ENCODE measurements at regions not wholly inside any gene's neighbourhood (a gene's known extent, or its start where the extent isn't known, plus 50 kb on each side); places are given as distances from the start of the nearest gene placed in this dataset.

- Histone ChIP-seq H3K4me1 (ENCODE audit: control insufficient read depth, insufficient read depth, low read length) (no peaks in the 10 kb centered on the region), H3K4me3 (ENCODE audit: low read length) (no peak overlapping the region), H3K36me3 (ENCODE audit: insufficient read depth, low read length) (no peaks in the 10 kb centered on the region), H3K4me2 (ENCODE audit: low read length) (no peak overlapping the region), H3K27me3 (ENCODE audit: control insufficient read depth, insufficient read depth, low read length) (peaks cover 3% of the 10 kb centered on the region), H3K9me3 (replicated peaks; ENCODE audit: low read length) (no peaks in the 10 kb centered on the region), H3K9ac (ENCODE audit: low read depth, low read length) (no peak overlapping the region)
These were observed 312.4 kb upstream of the FANCL start for GRCh38 chr2:58553522-58553921.

GRCh38 chr2:58545300-58546280 lies 304.5 kb upstream of the FANCL start:
- Histone ChIP-seq H3K9me3 (replicated peaks; ENCODE audit: low read length) (no peaks in the 10 kb centered on the region), H3K4me3 (ENCODE audit: low read length) (no peak overlapping the region), H3K4me1 (ENCODE audit: control insufficient read depth, insufficient read depth, low read length) (no peaks in the 10 kb centered on the region), H3K27me3 (ENCODE audit: control insufficient read depth, insufficient read depth, low read length) (no peaks in the 10 kb centered on the region), H3K9ac (ENCODE audit: low read depth, low read length) (no peak overlapping the region), H3K4me2 (ENCODE audit: low read length) (no peak overlapping the region), H3K36me3 (ENCODE audit: insufficient read depth, low read length) (no peaks in the 10 kb centered on the region)

GRCh38 chr2:58543442-58543841 lies 302.3 kb upstream of the FANCL start:
- no peaks in the 10 kb centered on the region for H3K9me3 ChIP-seq (replicated peaks; ENCODE audit: low read length)

GRCh38 chr2:58541511-58541910 lies 300.4 kb upstream of the FANCL start:
- H3K4me1 ChIP-seq (ENCODE audit: control insufficient read depth, insufficient read depth, low read length) = no peaks in the 10 kb centered on the region
- no peak overlapping the region for H3K4me3 ChIP-seq (ENCODE audit: low read length)
- no peak overlapping the region for H3K4me2 ChIP-seq (ENCODE audit: low read length)
- H3K36me3 ChIP-seq (ENCODE audit: insufficient read depth, low read length) = no peaks in the 10 kb centered on the region
- no peaks in the 10 kb centered on the region for H3K27me3 ChIP-seq (ENCODE audit: control insufficient read depth, insufficient read depth, low read length)
- no peak overlapping the region for H3K9ac ChIP-seq (ENCODE audit: low read depth, low read length)
- H3K9me3 ChIP-seq (replicated peaks; ENCODE audit: low read length) = no peaks in the 10 kb centered on the region

More at GRCh38 chr2:58543442-58543841, 302.3 kb upstream of the FANCL start:
- Histone ChIP-seq H3K4me2 (ENCODE audit: low read length) (no peak overlapping the region), H3K27me3 (ENCODE audit: control insufficient read depth, insufficient read depth, low read length) (no peaks in the 10 kb centered on the region), H3K4me3 (ENCODE audit: low read length) (no peak overlapping the region), H3K4me1 (ENCODE audit: control insufficient read depth, insufficient read depth, low read length) (no peaks in the 10 kb centered on the region), H3K9ac (ENCODE audit: low read depth, low read length) (no peak overlapping the region), H3K36me3 (ENCODE audit: insufficient read depth, low read length) (no peaks in the 10 kb centered on the region)

DNA sequence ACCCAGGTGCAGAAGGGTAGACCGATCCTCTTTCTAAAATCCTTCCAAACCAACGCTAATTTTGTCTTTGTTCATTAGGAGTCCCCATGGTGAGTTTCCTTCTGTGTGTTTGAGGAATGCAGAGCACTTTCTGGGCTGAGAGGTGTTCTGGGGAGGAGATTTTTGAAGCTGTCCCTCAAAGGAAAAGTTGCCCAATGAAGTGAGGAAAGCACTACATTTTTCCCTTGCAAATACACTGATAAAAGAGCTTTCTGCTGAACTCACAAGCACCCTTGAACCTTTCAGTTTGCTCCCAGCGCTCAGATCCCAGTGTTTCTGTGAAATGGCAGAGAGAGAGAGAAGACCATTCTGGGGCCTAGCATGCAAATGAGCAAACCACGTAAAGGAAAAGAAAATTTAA lies 299.6 kb upstream of the FANCL start:
- Histone ChIP-seq H3K9ac (ENCODE audit: low read depth, low read length) (no peak overlapping the region), H3K27me3 (ENCODE audit: control insufficient read depth, insufficient read depth, low read length) (no peaks in the 10 kb centered on the region), H3K9me3 (replicated peaks; ENCODE audit: low read length) (no peaks in the 10 kb centered on the region), H3K4me1 (ENCODE audit: control insufficient read depth, insufficient read depth, low read length) (no peaks in the 10 kb centered on the region), H3K4me3 (ENCODE audit: low read length) (no peak overlapping the region), H3K4me2 (ENCODE audit: low read length) (no peak overlapping the region), H3K36me3 (ENCODE audit: insufficient read depth, low read length) (no peaks in the 10 kb centered on the region)

DNA sequence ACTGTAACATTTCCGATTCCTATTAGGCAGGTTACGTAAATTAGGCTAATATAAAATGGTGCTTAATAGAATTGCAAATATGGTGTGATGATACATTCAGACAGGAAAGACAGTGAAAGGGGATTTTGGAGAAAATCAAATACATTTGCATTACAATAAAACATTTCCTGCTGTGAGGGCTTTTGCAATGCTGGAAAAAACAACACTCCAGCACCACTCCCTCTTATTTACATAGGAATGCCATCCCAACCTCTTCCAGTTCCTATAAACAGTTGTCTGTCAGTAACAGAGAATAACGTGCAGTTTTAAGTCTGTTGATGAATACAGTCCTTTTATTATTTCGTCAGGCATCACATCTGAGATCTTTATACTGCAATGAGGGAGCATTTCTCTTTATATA lies 298.8 kb upstream of the FANCL start:
- no peak overlapping the region for H3K4me2 ChIP-seq (ENCODE audit: low read length)
- H3K4me1 ChIP-seq (ENCODE audit: control insufficient read depth, insufficient read depth, low read length) = no peaks in the 10 kb centered on the region
- no peaks in the 10 kb centered on the region for H3K27me3 ChIP-seq (ENCODE audit: control insufficient read depth, insufficient read depth, low read length)
- H3K4me3 ChIP-seq (ENCODE audit: low read length) = no peak overlapping the region
- no peaks in the 10 kb centered on the region for H3K36me3 ChIP-seq (ENCODE audit: insufficient read depth, low read length)
- no peak overlapping the region for H3K9ac ChIP-seq (ENCODE audit: low read depth, low read length)
- H3K9me3 ChIP-seq (replicated peaks; ENCODE audit: low read length) = no peaks in the 10 kb centered on the region

GRCh38 chr2:58535990-58536389 lies 294.9 kb upstream of the FANCL start:
- Histone ChIP-seq H3K4me3 (ENCODE audit: low read length) (no peak overlapping the region), H3K9me3 (replicated peaks; ENCODE audit: low read length) (no peaks in the 10 kb centered on the region), H3K4me2 (ENCODE audit: low read length) (no peak overlapping the region), H3K36me3 (ENCODE audit: insufficient read depth, low read length) (no peaks in the 10 kb centered on the region), H3K9ac (ENCODE audit: low read depth, low read length) (no peak overlapping the region), H3K27me3 (ENCODE audit: control insufficient read depth, insufficient read depth, low read length) (no peaks in the 10 kb centered on the region), H3K4me1 (ENCODE audit: control insufficient read depth, insufficient read depth, low read length) (no peaks in the 10 kb centered on the region)

- no peaks in the 10 kb centered on the region for H3K9me3 ChIP-seq (replicated peaks; ENCODE audit: low read length)
- H3K4me3 ChIP-seq (ENCODE audit: low read length) = no peak overlapping the region
- no peaks in the 10 kb centered on the region for H3K4me1 ChIP-seq (ENCODE audit: control insufficient read depth, insufficient read depth, low read length)
- H3K36me3 ChIP-seq (ENCODE audit: insufficient read depth, low read length) = no peaks in the 10 kb centered on the region
- H3K4me2 ChIP-seq (ENCODE audit: low read length) = no peak overlapping the region
- no peaks in the 10 kb centered on the region for H3K27me3 ChIP-seq (ENCODE audit: control insufficient read depth, insufficient read depth, low read length)
- H3K9ac ChIP-seq (ENCODE audit: low read depth, low read length) = no peak overlapping the region
These were observed 294.1 kb upstream of the FANCL start for GRCh38 chr2:58535182-58535581.

- H3K9ac ChIP-seq (ENCODE audit: low read depth, low read length) = no peak overlapping the region
- no peak overlapping the region for H3K4me2 ChIP-seq (ENCODE audit: low read length)
- H3K9me3 ChIP-seq (replicated peaks; ENCODE audit: low read length) = no peaks in the 10 kb centered on the region
- no peaks in the 10 kb centered on the region for H3K27me3 ChIP-seq (ENCODE audit: control insufficient read depth, insufficient read depth, low read length)
- no peaks in the 10 kb centered on the region for H3K4me1 ChIP-seq (ENCODE audit: control insufficient read depth, insufficient read depth, low read length)
- no peaks in the 10 kb centered on the region for H3K36me3 ChIP-seq (ENCODE audit: insufficient read depth, low read length)
- no peak overlapping the region for H3K4me3 ChIP-seq (ENCODE audit: low read length)
These were observed 292.3 kb upstream of the FANCL start for GRCh38 chr2:58533376-58533775.

GRCh38 chr2:58532641-58533040 lies 291.5 kb upstream of the FANCL start:
- Histone ChIP-seq H3K9ac (ENCODE audit: low read depth, low read length) (no peak overlapping the region), H3K4me1 (ENCODE audit: control insufficient read depth, insufficient read depth, low read length) (no peaks in the 10 kb centered on the region), H3K4me3 (ENCODE audit: low read length) (no peak overlapping the region), H3K9me3 (replicated peaks; ENCODE audit: low read length) (no peaks in the 10 kb centered on the region), H3K36me3 (ENCODE audit: insufficient read depth, low read length) (no peaks in the 10 kb centered on the region), H3K4me2 (ENCODE audit: low read length) (no peak overlapping the region), H3K27me3 (ENCODE audit: control insufficient read depth, insufficient read depth, low read length) (no peaks in the 10 kb centered on the region)

DNA sequence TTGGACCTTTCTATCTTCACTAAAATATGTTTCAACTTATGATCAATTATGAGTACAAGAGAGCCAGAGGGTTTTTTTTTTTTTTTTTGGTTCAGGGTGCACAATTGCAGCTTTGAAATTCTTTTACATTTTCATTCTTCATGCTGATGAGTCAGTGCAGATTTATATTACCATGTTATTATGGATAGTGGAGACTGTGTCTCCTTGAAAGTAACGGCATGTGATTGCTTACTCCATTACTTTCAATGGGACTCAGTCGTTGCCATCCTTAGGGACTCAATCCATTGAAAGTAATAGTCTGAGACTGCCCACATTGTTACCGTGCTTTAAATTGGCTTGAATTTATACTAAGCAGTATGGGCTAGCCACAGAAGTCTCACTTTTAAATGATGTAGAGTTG lies 286.5 kb upstream of the FANCL start:
- no peaks in the 10 kb centered on the region for H3K27me3 ChIP-seq (ENCODE audit: control insufficient read depth, insufficient read depth, low read length)
- no peaks in the 10 kb centered on the region for H3K9me3 ChIP-seq (replicated peaks; ENCODE audit: low read length)
- H3K36me3 ChIP-seq (ENCODE audit: insufficient read depth, low read length) = no peaks in the 10 kb centered on the region
- no peak overlapping the region for H3K4me2 ChIP-seq (ENCODE audit: low read length)
- H3K4me3 ChIP-seq (ENCODE audit: low read length) = no peak overlapping the region
- no peaks in the 10 kb centered on the region for H3K4me1 ChIP-seq (ENCODE audit: control insufficient read depth, insufficient read depth, low read length)
- no peak overlapping the region for H3K9ac ChIP-seq (ENCODE audit: low read depth, low read length)

All from skeletal muscle satellite cell (primary cell).